Smooth muscle cell (in vitro differentiated cells): ENCODE measurements at regions not wholly inside any gene's neighbourhood (a gene's known extent, or its start where the extent isn't known, plus 50 kb on each side); places are given as distances from the start of the nearest gene placed in this dataset.

Experiments
- DNase-seq: peaks from one replicate; lab custom pipeline; 2025; ENCODE audit not compliant: unreplicated experiment; lab: John Stamatoyannopoulos, UW
- H2AFZ ChIP-seq: fragments of 200-600 bp; sonication (generic); 2 replicates; pipeline ENCODE4 v1.6.0; 2016; ENCODE audit warnings: antibody characterized with exemption, low read depth, mild to moderate bottlenecking
- H3F3A ChIP-seq: fragments of 200-600 bp; sonication (generic); 2 replicates; pipeline ENCODE4 v1.6.0; 2017; ENCODE audit warnings: antibody characterized with exemption, low read depth
- H3K27ac ChIP-seq: fragments of 200-600 bp; sonication (generic); 2 replicates; pipeline ENCODE4 v1.5.1; 2016; ENCODE audit warnings: low read depth, mild to moderate bottlenecking
- H3K27me3 ChIP-seq: fragments of 200-600 bp; sonication (generic); 2 replicates; pipeline ENCODE4 v1.6.1; 2016; ENCODE audit warnings: low read depth, mild to moderate bottlenecking
- H3K36me3 ChIP-seq: fragments of 200-600 bp; sonication (generic); 2 replicates; pipeline ENCODE4 v1.5.1; 2016; ENCODE audit warnings: low read depth
- H3K4me1 ChIP-seq: fragments of 200-600 bp; sonication (generic); 2 replicates; pipeline ENCODE4 v1.5.1; 2016; ENCODE audit warnings: low read depth
- H3K4me2 ChIP-seq: fragments of 200-600 bp; sonication (generic); 2 replicates; pipeline ENCODE4 v1.6.0; 2016; ENCODE audit warnings: mild to moderate bottlenecking
- H3K4me3 ChIP-seq: fragments of 200-600 bp; sonication (generic); 2 replicates; pipeline ENCODE4 v1.5.1; 2016; ENCODE audit warnings: mild to moderate bottlenecking
- H3K79me2 ChIP-seq: fragments of 200-600 bp; sonication (generic); 2 replicates; pipeline ENCODE4 v1.6.0; 2016; ENCODE audit warnings: low read depth, mild to moderate bottlenecking
- H3K9ac ChIP-seq: fragments of 200-600 bp; sonication (generic); 2 replicates; pipeline ENCODE4 v1.6.0; 2016; ENCODE audit warnings: low read depth
- H3K9me3 ChIP-seq: fragments of 200-600 bp; sonication (generic); replicated peaks from 2 replicates; pipeline ENCODE4 v1.5.1; 2016; ENCODE audit warnings: low read depth
- H4K20me1 ChIP-seq: fragments of 200-600 bp; sonication (generic); 2 replicates; pipeline ENCODE4 v1.6.0; 2016; ENCODE audit warnings: low read depth
- CTCF ChIP-seq: fragments of 200-600 bp; sonication (generic); IDR thresholded peaks from 2 replicates; pipeline ENCODE4 v1.5.1; 2017; ENCODE audit warnings: borderline replicate concordance, mild to moderate bottlenecking, antibody characterized with exemption; ENCODE audit not compliant: insufficient read depth, poor library complexity, severe bottlenecking
- WGBS: methylation state at CpG from one replicate; pipeline ENCODE4 v1.1.7; 2016; ENCODE audit warnings: low lambda C conversion rate; 5-methylcytosine and 5-hydroxymethylcytosine counted together

- Histone ChIP-seq H3K9ac (no peak overlapping the region), H3K4me3 (no peak overlapping the region), H3K79me2 (no peaks in the 10 kb centered on the region), H3K36me3 (no peaks in the 10 kb centered on the region), H3K27me3 (no peaks in the 10 kb centered on the region), H4K20me1 (no peaks in the 10 kb centered on the region), H3K27ac (no peak overlapping the region), H3F3A (no peaks in the 10 kb centered on the region), H3K9me3 (no peaks in the 10 kb centered on the region), H3K4me1 (no peaks in the 10 kb centered on the region), H2AFZ (no peak overlapping the region), H3K4me2 (no peak overlapping the region)
- no peak for TF ChIP-seq CTCF
- WGBS, result 82% methylated on average over 10 of the region's 10 CpGs
- no peak for DNase-seq
Observed at GRCh38 chr4:184893801-184894571, 68.2 kb upstream of the ACSL1 start.

GRCh38 chr4:184895012-184895695, 69.4 kb upstream of the ACSL1 start:
- Histone ChIP-seq H3K9ac (no peak overlapping the region), H4K20me1 (no peaks in the 10 kb centered on the region), H3K9me3 (no peaks in the 10 kb centered on the region), H3K79me2 (no peaks in the 10 kb centered on the region), H2AFZ (no peak overlapping the region), H3K4me2 (no peak overlapping the region), H3K27me3 (no peaks in the 10 kb centered on the region), H3K27ac (no peak overlapping the region), H3K36me3 (no peaks in the 10 kb centered on the region), H3K4me3 (no peak overlapping the region), H3F3A (no peaks in the 10 kb centered on the region), H3K4me1 (no peaks in the 10 kb centered on the region)
- TF ChIP-seq CTCF, result no peak
- WGBS, result 88% methylated on average over 7 of the region's 7 CpGs
- DNase-seq, result no peak

GRCh38 chr4:184896868-184897715, 71.3 kb upstream of the ACSL1 start:
- H3K9me3 ChIP-seq, result no peaks in the 10 kb centered on the region
- H3K9ac ChIP-seq, result no peak overlapping the region
- H3K27ac ChIP-seq, result no peak overlapping the region
- H3K4me2 ChIP-seq, result no peak overlapping the region
- no peak for DNase-seq
- H3K36me3 ChIP-seq, result no peaks in the 10 kb centered on the region
- no peak overlapping the region for H2AFZ ChIP-seq
- no peak overlapping the region for H3K4me3 ChIP-seq
- H3F3A ChIP-seq, result no peaks in the 10 kb centered on the region
- no peaks in the 10 kb centered on the region for H3K79me2 ChIP-seq
- H4K20me1 ChIP-seq, result no peaks in the 10 kb centered on the region
- no peak for TF ChIP-seq CTCF
- WGBS, result 92% methylated on average over 19 of the region's 19 CpGs
- no peaks in the 10 kb centered on the region for H3K4me1 ChIP-seq
- H3K27me3 ChIP-seq, result no peaks in the 10 kb centered on the region
